Panc1 (cell line): ENCODE measurements at regions not wholly inside any gene's neighbourhood (a gene's known extent, or its start where the extent isn't known, plus 50 kb on each side); places are given as distances from the start of the nearest gene placed in this dataset.

ENCODE experiments used
- ATAC-seq: fragments of 200-7000 bp; cut with Tn5 transposase; 2 replicates; pipeline ENCODE4 v1.9.1; 2020; ENCODE audit warnings: mild to moderate bottlenecking, moderate library complexity
- BruUV-seq: library from RNA; stranded (reverse); fragments of 400-500 nt; replicated peaks from 2 replicates; lab custom pipeline; 2021; lab: Mats Ljungman, UMichigan
- CTCF ChIA-PET: fragments of 300-600 bp; sonication (Branson Sonifier 250); formaldehyde crosslinking; loops from one replicate; lab custom pipeline; 2022; ENCODE audit warnings: antibody characterized with exemption; lab: Charles Lee
- POLR2A ChIA-PET: fragments of 300-600 bp; sonication (Branson Sonifier 250); formaldehyde crosslinking; loops from one replicate; lab custom pipeline; 2022; ENCODE audit warnings: antibody characterized with exemption; lab: Charles Lee
- DNase-seq: peaks from one replicate; pipeline ENCODE4 v3.0.0-alpha.2; 2010; ENCODE audit warnings: low read depth, low spot score
- H3K27ac ChIP-seq: 2 replicates; pipeline ENCODE4 v1.5.1; 2011; ENCODE audit warnings: mild to moderate bottlenecking, low read length, inconsistent platforms
- H3K27me3 ChIP-seq: fragments of 200-500 bp; sonication (Bioruptor generic); 2 replicates; pipeline ENCODE4 v1.6.0; 2014; ENCODE audit warnings: low read length, inconsistent platforms; ENCODE audit not compliant: control insufficient read depth, insufficient read depth
- H3K36me3 ChIP-seq: fragments of 200-500 bp; sonication (Bioruptor generic); 2 replicates; pipeline ENCODE4 v1.5.1; 2014; ENCODE audit warnings: inconsistent platforms, mild to moderate bottlenecking, low read length, moderate library complexity; ENCODE audit not compliant: control insufficient read depth, insufficient read depth
- H3K4me1 ChIP-seq: 2 replicates; pipeline ENCODE4 v1.5.1; 2011; ENCODE audit warnings: inconsistent platforms, mild to moderate bottlenecking, low read length, moderate library complexity; ENCODE audit not compliant: control insufficient read depth, insufficient read depth
- H3K4me3 ChIP-seq, 2 experiments: 2 replicates each; pipeline ENCODE4 v1.5.1; 2011 to 2012; ENCODE audit warnings: low read depth in 2 of 2, low read length in 2 of 2, mild to moderate bottlenecking in 2 of 2, inconsistent platforms in 1 of 2, moderate library complexity in 1 of 2
- H3K9me3 ChIP-seq: fragments of 200-500 bp; sonication (Bioruptor generic); 2 replicates; pipeline ENCODE4 v1.5.1; 2014; ENCODE audit warnings: low read depth, mild to moderate bottlenecking, inconsistent platforms, low read length, moderate library complexity; ENCODE audit not compliant: control insufficient read depth, insufficient read depth
- CTCF ChIP-seq: fragments of 450-650 bp; IDR thresholded peaks from 2 replicates; pipeline ENCODE4 v1.5.1; 2017; ENCODE audit warnings: mild to moderate bottlenecking
- POLR2AphosphoS5 ChIP-seq: IDR thresholded peaks from 2 replicates; pipeline ENCODE4 v1.6.1; 2012; ENCODE audit warnings: mild to moderate bottlenecking, low read depth, low read length, moderate library complexity
- SIN3A ChIP-seq: IDR thresholded peaks from 2 replicates; pipeline ENCODE4 v1.6.1; 2012; ENCODE audit warnings: low read depth, mild to moderate bottlenecking, low read length, moderate library complexity, borderline replicate concordance; ENCODE audit not compliant: insufficient read depth
- TCF7L2 ChIP-seq: IDR thresholded peaks from 2 replicates; pipeline ENCODE4 v1.6.1; 2011; ENCODE audit warnings: mild to moderate bottlenecking, low read depth, low read length, inconsistent platforms
- in situ Hi-C: cut with HindIII; loops from 2 replicates; pipeline ENCODE4 v1.10.0; 2016; ENCODE audit warnings: low sequenced_read_pairs, low pct_unique_long_range_greater_than_20kb
- intact Hi-C: fragments of 100-400 bp; cut with micrococcal nuclease; formaldehyde crosslinking; loops from one replicate; pipeline ENCODE4 v1.10.0; 2022; ENCODE audit not compliant: unreplicated experiment
- TF ChIP-seq, protein P1 (sequence below), 2 experiments: IDR thresholded peaks; 2 replicates each; pipeline ENCODE4 v1.6.1; 2011 to 2012; ENCODE audit warnings: low read depth in 2 of 2, control low read depth in 1 of 2, low read length in 1 of 2, mild to moderate bottlenecking in 1 of 2, moderate library complexity in 1 of 2; ENCODE audit not compliant: insufficient read depth in 1 of 2

DNA sequence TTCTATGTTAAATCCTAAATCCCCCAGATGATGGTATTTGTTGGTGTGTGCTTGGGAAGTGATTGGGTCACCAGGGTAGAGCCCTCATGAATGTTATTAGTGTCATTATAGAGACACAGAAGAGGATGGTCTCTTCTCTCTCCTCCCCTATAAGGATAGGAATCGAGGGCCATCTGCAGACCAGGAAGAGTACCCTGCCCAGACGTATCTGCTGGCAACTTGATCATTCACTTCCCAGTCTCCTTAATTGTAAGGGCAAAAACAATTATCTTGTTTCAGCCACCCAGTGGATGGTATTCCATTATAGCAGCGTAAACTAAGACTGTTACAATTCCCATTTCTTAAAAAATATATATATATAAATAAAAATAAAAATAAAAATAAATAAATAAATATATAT, 892.2 kb downstream of the SI start:
- H3K27ac ChIP-seq = no peak overlapping the region
- ChIA-PET POLR2A (no interaction called here), CTCF (no interaction called here)
- H3K27me3 ChIP-seq = no peaks in the 10 kb centered on the region
- in situ Hi-C loops = no loop called here
- intact Hi-C loops = no loop called here
- TF ChIP-seq CTCF (no peak), POLR2AphosphoS5 (no peak), SIN3A (no peak), TCF7L2 (no peak)
- TF ChIP-seq, protein P1, sequence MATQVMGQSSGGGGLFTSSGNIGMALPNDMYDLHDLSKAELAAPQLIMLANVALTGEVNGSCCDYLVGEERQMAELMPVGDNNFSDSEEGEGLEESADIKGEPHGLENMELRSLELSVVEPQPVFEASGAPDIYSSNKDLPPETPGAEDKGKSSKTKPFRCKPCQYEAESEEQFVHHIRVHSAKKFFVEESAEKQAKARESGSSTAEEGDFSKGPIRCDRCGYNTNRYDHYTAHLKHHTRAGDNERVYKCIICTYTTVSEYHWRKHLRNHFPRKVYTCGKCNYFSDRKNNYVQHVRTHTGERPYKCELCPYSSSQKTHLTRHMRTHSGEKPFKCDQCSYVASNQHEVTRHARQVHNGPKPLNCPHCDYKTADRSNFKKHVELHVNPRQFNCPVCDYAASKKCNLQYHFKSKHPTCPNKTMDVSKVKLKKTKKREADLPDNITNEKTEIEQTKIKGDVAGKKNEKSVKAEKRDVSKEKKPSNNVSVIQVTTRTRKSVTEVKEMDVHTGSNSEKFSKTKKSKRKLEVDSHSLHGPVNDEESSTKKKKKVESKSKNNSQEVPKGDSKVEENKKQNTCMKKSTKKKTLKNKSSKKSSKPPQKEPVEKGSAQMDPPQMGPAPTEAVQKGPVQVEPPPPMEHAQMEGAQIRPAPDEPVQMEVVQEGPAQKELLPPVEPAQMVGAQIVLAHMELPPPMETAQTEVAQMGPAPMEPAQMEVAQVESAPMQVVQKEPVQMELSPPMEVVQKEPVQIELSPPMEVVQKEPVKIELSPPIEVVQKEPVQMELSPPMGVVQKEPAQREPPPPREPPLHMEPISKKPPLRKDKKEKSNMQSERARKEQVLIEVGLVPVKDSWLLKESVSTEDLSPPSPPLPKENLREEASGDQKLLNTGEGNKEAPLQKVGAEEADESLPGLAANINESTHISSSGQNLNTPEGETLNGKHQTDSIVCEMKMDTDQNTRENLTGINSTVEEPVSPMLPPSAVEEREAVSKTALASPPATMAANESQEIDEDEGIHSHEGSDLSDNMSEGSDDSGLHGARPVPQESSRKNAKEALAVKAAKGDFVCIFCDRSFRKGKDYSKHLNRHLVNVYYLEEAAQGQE (IDR thresholded peaks at IDR 0.05; ENCODE audit: insufficient read depth in 1 of 2, low read depth in 2 of 2, low read length in 1 of 2) = no peak
- DNase-seq = no peak
- H3K36me3 ChIP-seq = no peaks in the 10 kb centered on the region
- BruUV-seq = no TSS peak
- H3K4me3 ChIP-seq = no peak overlapping the region
- no peak for ATAC-seq
- H3K4me1 ChIP-seq = no peaks in the 10 kb centered on the region
- peaks cover 5% of the 10 kb centered on the region; the same call in 1 of the 2 replicates for H3K9me3 ChIP-seq

- Histone ChIP-seq H3K27me3 (no peaks in the 10 kb centered on the region), H3K27ac (no peak overlapping the region), H3K36me3 (no peaks in the 10 kb centered on the region), H3K4me1 (no peaks in the 10 kb centered on the region), H3K9me3 (no peaks in the 10 kb centered on the region), H3K4me3 (no peak overlapping the region)
- intact Hi-C loops (no loop called here), in situ Hi-C loops (no loop called here)
- TF ChIP-seq CTCF (no peak), SIN3A (no peak), TCF7L2 (no peak)
- TF ChIP-seq, protein P1 (IDR thresholded peaks at IDR 0.05; ENCODE audit: insufficient read depth in 1 of 2, low read depth in 2 of 2, low read length in 1 of 2) = no peak
- ChIA-PET CTCF (no interaction called here), POLR2A (no interaction called here)
- DNase-seq (no peak), ATAC-seq (no peak)
- BruUV-seq = no TSS peak
These were observed 899.1 kb downstream of the SI start for GRCh38 chr3:164179110-164179774.
